Trophoblast cell (in vitro differentiated cells and primary cell): ENCODE measurements at regions not wholly inside any gene's neighbourhood (a gene's known extent, or its start where the extent isn't known, plus 50 kb on each side); places are given as distances from the start of the nearest gene placed in this dataset.

Experiments
- DNase-seq, 2 donors: peaks; one replicate each; pipeline ENCODE4 v3.0.0-alpha.2; 2016
- H2AFZ ChIP-seq: 2 replicates; pipeline ENCODE4 v1.6.1; 2013; ENCODE audit warnings: low read length, moderate library complexity, mild to moderate bottlenecking; ENCODE audit not compliant: insufficient read depth, poor library complexity
- H2AK5ac ChIP-seq: 2 replicates; pipeline ENCODE4 v1.6.1; 2013; ENCODE audit warnings: mild to moderate bottlenecking, low read length
- H2BK120ac ChIP-seq: 2 replicates; pipeline ENCODE4 v1.6.1; 2013; ENCODE audit warnings: low read length, mild to moderate bottlenecking, moderate library complexity; ENCODE audit not compliant: insufficient read depth, poor library complexity
- H2BK12ac ChIP-seq: 2 replicates; pipeline ENCODE4 v1.6.1; 2013; ENCODE audit warnings: mild to moderate bottlenecking, low read length, moderate library complexity
- H2BK5ac ChIP-seq: 2 replicates; pipeline ENCODE4 v1.6.1; 2013; ENCODE audit warnings: low read length, low read depth, moderate library complexity, mild to moderate bottlenecking; ENCODE audit not compliant: poor library complexity
- H3K14ac ChIP-seq: 2 replicates; pipeline ENCODE4 v1.6.1; 2013; ENCODE audit warnings: mild to moderate bottlenecking, low read length
- H3K18ac ChIP-seq: 2 replicates; pipeline ENCODE4 v1.6.1; 2013; ENCODE audit warnings: mild to moderate bottlenecking, low read length
- H3K23ac ChIP-seq: 2 replicates; pipeline ENCODE4 v1.6.1; 2013; ENCODE audit warnings: low read length
- H3K27ac ChIP-seq: 2 replicates; pipeline ENCODE4 v1.5.1; 2013; ENCODE audit warnings: low read depth, mild to moderate bottlenecking, inconsistent platforms, low read length, moderate library complexity
- H3K27me3 ChIP-seq: 2 replicates; pipeline ENCODE4 v1.6.1; 2013; ENCODE audit warnings: inconsistent platforms, mild to moderate bottlenecking, low read length, moderate library complexity; ENCODE audit not compliant: insufficient read depth
- H3K36me3 ChIP-seq, 2 experiments: 1 replicate in 1 of 2; 2 replicates in 1 of 2; pipeline ENCODE4 v1.6.1; 2013; ENCODE audit warnings: low read length in 2 of 2, mild to moderate bottlenecking in 2 of 2, moderate library complexity in 1 of 2; ENCODE audit not compliant: insufficient read depth in 2 of 2, control insufficient read depth in 1 of 2
- H3K4ac ChIP-seq: 2 replicates; pipeline ENCODE4 v1.6.1; 2013; ENCODE audit warnings: low read depth, mild to moderate bottlenecking, low read length, moderate library complexity
- H3K4me1 ChIP-seq, 2 experiments: 1 replicate in 1 of 2; 2 replicates in 1 of 2; pipeline ENCODE4 v1.6.1; 2013; ENCODE audit warnings: low read length in 2 of 2, mild to moderate bottlenecking in 2 of 2, moderate library complexity in 1 of 2; ENCODE audit not compliant: insufficient read depth in 2 of 2, control insufficient read depth in 1 of 2
- H3K4me2 ChIP-seq: 2 replicates; pipeline ENCODE4 v1.6.1; 2013; ENCODE audit warnings: inconsistent platforms, mild to moderate bottlenecking, low read length, moderate library complexity
- H3K4me3 ChIP-seq: 2 replicates; pipeline ENCODE4 v1.5.1; 2013; ENCODE audit warnings: mild to moderate bottlenecking, low read depth, low read length, inconsistent platforms
- H3K79me1 ChIP-seq: one replicate; pipeline ENCODE4 v1.6.1; 2013; ENCODE audit warnings: low read length
- H3K79me2 ChIP-seq: 2 replicates; pipeline ENCODE4 v1.6.1; 2013; ENCODE audit warnings: low read length, mild to moderate bottlenecking; ENCODE audit not compliant: control insufficient read depth, insufficient read depth, poor library complexity
- H3K9ac ChIP-seq: 2 replicates; pipeline ENCODE4 v1.6.1; 2013; ENCODE audit warnings: mild to moderate bottlenecking, low read length
- H3K9me3 ChIP-seq: 2 replicates; pipeline ENCODE4 v1.6.1; 2013; ENCODE audit warnings: low read depth, mild to moderate bottlenecking, control low read depth, inconsistent platforms, low read length; ENCODE audit not compliant: insufficient read depth
- H4K12ac ChIP-seq: 2 replicates; pipeline ENCODE4 v1.6.1; 2013; ENCODE audit warnings: low read depth, mild to moderate bottlenecking, low read length, moderate library complexity
- H4K8ac ChIP-seq: 2 replicates; pipeline ENCODE4 v1.6.1; 2013; ENCODE audit warnings: low read depth, mild to moderate bottlenecking, low read length, moderate library complexity
- H4K91ac ChIP-seq: one replicate; pipeline ENCODE4 v1.6.1; 2013; ENCODE audit warnings: low read depth, mild to moderate bottlenecking, low read length, moderate library complexity
- WGBS: extraction: QIAGEN DNeasy Blood & Tissue Kit; methylation state at CpG from one replicate; pipeline ENCODE4 v1.1.7; 2013; ENCODE audit warnings: missing lambda C conversion rate; ENCODE audit not compliant: insufficient read length, insufficient coverage; ENCODE audit errors: extremely low coverage; 5-methylcytosine and 5-hydroxymethylcytosine counted together

DNA sequence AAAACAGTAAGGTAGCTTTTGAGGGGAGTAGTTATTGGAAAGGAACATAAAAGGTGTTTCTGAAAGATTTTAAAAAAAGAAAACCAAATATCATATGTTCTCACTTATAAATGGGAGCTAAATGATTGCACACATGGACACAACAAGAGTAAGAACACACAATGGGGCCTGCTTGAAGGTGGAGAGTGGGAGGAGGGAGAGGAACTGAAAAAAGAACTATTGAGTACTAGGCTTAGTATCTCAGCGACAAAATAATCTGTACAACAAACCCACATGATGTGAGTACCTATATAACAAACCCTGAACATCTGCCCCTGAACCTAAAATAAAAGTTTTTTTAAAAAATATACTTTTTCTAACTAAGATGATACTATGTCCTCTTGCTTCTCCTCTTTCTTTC lies 138.3 kb downstream of the CGGBP1 start:
- Histone ChIP-seq H3K4ac (no peak overlapping the region), H2AFZ (no peak overlapping the region), H3K27me3 (no peaks in the 10 kb centered on the region), H4K91ac (no peak overlapping the region), H4K8ac (no peak overlapping the region), H3K9ac (no peak overlapping the region), H4K12ac (no peak overlapping the region), H3K27ac (no peak overlapping the region), H3K4me2 (no peak overlapping the region), H2AK5ac (no peak overlapping the region), H3K4me1 (no peaks in the 10 kb centered on the region), H2BK120ac (no peak overlapping the region), H2BK5ac (no peak overlapping the region), H2BK12ac (no peak overlapping the region), H3K79me1 (no peaks in the 10 kb centered on the region), H3K23ac (no peak overlapping the region), H3K14ac (no peak overlapping the region), H3K79me2 (no peaks in the 10 kb centered on the region), H3K4me3 (no peak overlapping the region), H3K18ac (no peak overlapping the region), H3K36me3 (no peaks in the 10 kb centered on the region), H3K9me3 (peaks cover 4% of the 10 kb centered on the region)
- DNase-seq: no peak
- WGBS: no CpG with 5 or more reads among the region's 1 CpG

DNA sequence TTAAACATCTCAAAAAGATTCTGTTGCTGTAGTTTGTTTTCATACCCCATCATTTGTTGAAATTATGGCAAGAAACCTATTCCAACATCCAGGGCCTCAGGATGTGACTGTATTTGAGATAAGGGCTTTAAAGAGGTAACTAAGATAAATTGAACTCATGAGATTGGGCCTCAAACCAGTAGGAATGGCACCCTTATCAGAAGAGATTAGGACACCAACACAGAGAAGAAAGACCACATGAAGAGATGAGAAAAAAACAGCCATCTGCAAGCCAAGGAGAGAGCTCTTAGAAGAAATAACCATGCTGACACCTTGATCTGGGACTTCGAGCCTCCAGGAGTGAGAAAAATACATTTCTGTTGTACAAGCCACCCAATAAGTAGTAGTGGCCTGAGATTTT lies 157.7 kb downstream of the CGGBP1 start:
- Histone ChIP-seq H3K9ac (no peak overlapping the region), H4K12ac (no peak overlapping the region), H3K4me1 (no peaks in the 10 kb centered on the region), H2BK12ac (no peak overlapping the region), H3K4me2 (no peak overlapping the region), H4K8ac (no peak overlapping the region), H3K4ac (no peak overlapping the region), H4K91ac (no peak overlapping the region), H2BK120ac (no peak overlapping the region), H2AK5ac (no peak overlapping the region), H3K79me1 (no peaks in the 10 kb centered on the region), H3K79me2 (no peaks in the 10 kb centered on the region), H3K27ac (no peak overlapping the region), H3K27me3 (no peaks in the 10 kb centered on the region), H3K36me3 (no peaks in the 10 kb centered on the region), H3K23ac (no peak overlapping the region), H3K4me3 (no peak overlapping the region), H3K18ac (no peak overlapping the region), H2BK5ac (no peak overlapping the region), H3K9me3 (no peaks in the 10 kb centered on the region), H3K14ac (no peak overlapping the region), H2AFZ (no peak overlapping the region)
- no peak for DNase-seq
- no CpG with 5 or more reads among the region's 1 CpG for WGBS

DNA sequence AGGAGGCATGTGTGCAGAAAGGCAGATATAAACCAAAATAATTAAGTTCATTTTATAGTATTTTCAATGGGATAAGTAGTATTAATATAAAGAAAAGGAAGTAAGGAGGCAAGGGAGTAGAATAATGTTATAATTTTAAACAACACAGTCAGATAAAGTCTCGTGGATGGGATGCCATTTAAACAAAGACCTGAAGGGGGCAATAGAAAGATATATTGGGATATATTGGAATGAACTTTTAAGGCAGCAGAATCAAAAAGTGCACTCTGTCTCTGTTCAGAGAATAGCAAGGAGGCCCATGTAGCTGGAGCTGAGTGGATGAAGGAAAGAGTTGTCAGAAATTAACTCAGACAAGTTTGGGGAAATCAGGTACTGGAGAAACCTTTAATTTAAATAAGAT lies 158.7 kb downstream of the CGGBP1 start:
- Histone ChIP-seq H2AK5ac (no peak overlapping the region), H3K9me3 (no peaks in the 10 kb centered on the region), H2BK12ac (no peak overlapping the region), H3K4me3 (no peak overlapping the region), H3K27me3 (no peaks in the 10 kb centered on the region), H3K14ac (no peak overlapping the region), H3K18ac (no peak overlapping the region), H3K9ac (no peak overlapping the region), H2BK120ac (no peak overlapping the region), H3K36me3 (no peaks in the 10 kb centered on the region), H3K79me1 (no peaks in the 10 kb centered on the region), H3K4ac (no peak overlapping the region), H3K4me2 (no peak overlapping the region), H4K8ac (no peak overlapping the region), H3K79me2 (no peaks in the 10 kb centered on the region), H3K27ac (no peak overlapping the region), H3K4me1 (no peaks in the 10 kb centered on the region), H2BK5ac (no peak overlapping the region), H4K12ac (no peak overlapping the region), H3K23ac (no peak overlapping the region), H2AFZ (no peak overlapping the region), H4K91ac (no peak overlapping the region)
- no CpG with 5 or more reads among the region's 1 CpG for WGBS
- no peak for DNase-seq

DNA sequence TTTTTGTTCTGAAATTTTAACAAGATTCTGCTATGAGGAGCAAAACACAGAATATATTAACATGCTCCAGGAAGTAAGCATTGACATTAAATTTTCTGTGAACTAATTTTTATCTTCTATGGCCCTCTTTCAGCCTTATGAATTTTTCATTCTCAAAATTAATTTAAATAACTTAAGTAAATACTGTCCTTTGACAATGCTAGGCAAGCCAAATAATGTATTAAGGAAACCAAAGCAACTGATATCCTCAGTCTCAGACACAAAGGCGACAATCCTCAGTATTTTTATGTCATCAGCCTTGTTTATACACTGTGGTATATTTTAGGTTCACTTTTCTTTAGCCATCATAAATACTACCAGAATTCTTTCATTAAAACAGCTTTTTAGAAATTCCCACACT lies 159.8 kb downstream of the CGGBP1 start:
- no peak overlapping the region for H2BK12ac ChIP-seq
- no peaks in the 10 kb centered on the region for H3K79me1 ChIP-seq
- no peak overlapping the region for H4K12ac ChIP-seq
- no peaks in the 10 kb centered on the region for H3K36me3 ChIP-seq
- H3K27ac ChIP-seq: no peak overlapping the region
- no peak overlapping the region for H4K8ac ChIP-seq
- no peaks in the 10 kb centered on the region for H3K27me3 ChIP-seq
- DNase-seq: no peak
- H3K79me2 ChIP-seq: no peaks in the 10 kb centered on the region
- H4K91ac ChIP-seq: no peak overlapping the region
- H3K18ac ChIP-seq: no peak overlapping the region
- no peak overlapping the region for H2AK5ac ChIP-seq
- H3K4me2 ChIP-seq: no peak overlapping the region
- H3K4ac ChIP-seq: no peak overlapping the region
- H3K9ac ChIP-seq: no peak overlapping the region
- H3K23ac ChIP-seq: no peak overlapping the region
- H2BK120ac ChIP-seq: no peak overlapping the region
- H3K4me3 ChIP-seq: no peak overlapping the region
- H2BK5ac ChIP-seq: no peak overlapping the region
- H3K14ac ChIP-seq: no peak overlapping the region
- no peaks in the 10 kb centered on the region for H3K4me1 ChIP-seq
- no peak overlapping the region for H2AFZ ChIP-seq
- WGBS: no CpG with 5 or more reads among the region's 1 CpG
- H3K9me3 ChIP-seq: no peaks in the 10 kb centered on the region
